Activated CD4-positive, alpha-beta T cell treated with anti-CD3 and anti-CD28 coated beads for 36 hours (primary cell): ENCODE measurements at regions not wholly inside any gene's neighbourhood (a gene's known extent, or its start where the extent isn't known, plus 50 kb on each side); places are given as distances from the start of the nearest gene placed in this dataset.

Experiments used
- ATAC-seq: fragments of 200-7000 bp; cut with Tn5 transposase; one replicate; pipeline ENCODE4 v1.10.0; 2021; ENCODE audit warnings: mild to moderate bottlenecking, moderate library complexity
- CTCF ChIA-PET: fragments of 350-600 bp; sonication (Branson Sonifier 250); formaldehyde crosslinking; loops from one replicate; lab custom pipeline; 2021; ENCODE audit warnings: antibody characterized with exemption; lab: Charles Lee
- POLR2A ChIA-PET: fragments of 350-600 bp; sonication (Branson Sonifier 250); formaldehyde crosslinking; loops from one replicate; lab custom pipeline; 2021; ENCODE audit warnings: antibody characterized with exemption, inconsistent platforms; lab: Charles Lee
- DNase-seq: peaks from one replicate; pipeline ENCODE4 v3.0.0-alpha.2; 2020
- H3K27ac Mint-ChIP-seq: one replicate; pipeline ENCODE4 v1.8.0; 2021; ENCODE audit warnings: mixed read lengths
- H3K27me3 Mint-ChIP-seq: one replicate; pipeline ENCODE4 v1.8.0; 2021; ENCODE audit warnings: mixed read lengths
- H3K36me3 Mint-ChIP-seq: one replicate; pipeline ENCODE4 v1.8.0; 2021; ENCODE audit warnings: low read depth, mixed read lengths
- H3K4me1 Mint-ChIP-seq: one replicate; pipeline ENCODE4 v1.8.0; 2021; ENCODE audit warnings: mixed read lengths
- H3K4me3 Mint-ChIP-seq: one replicate; pipeline ENCODE4 v1.8.0; 2021; ENCODE audit warnings: mild to moderate bottlenecking, moderate library complexity, mixed read lengths
- H3K9me3 Mint-ChIP-seq: one replicate; pipeline ENCODE4 v1.8.0; 2021; ENCODE audit warnings: low read depth, mixed read lengths
- intact Hi-C, 2 experiments: fragments of 100-400 bp; cut with DNase I in 1 of 2; cut with micrococcal nuclease in 1 of 2; formaldehyde crosslinking; loops; one replicate each; pipeline versions ENCODE4 v1.14.2 to v1.15.1; 2022 to 2024; cut with DNase I, micrococcal nuclease

GRCh38 chr9:121562301-121562700, 62.7 kb upstream of the GGTA1 start:
- no peak for ATAC-seq
- no peak overlapping the region for H3K4me3 Mint-ChIP-seq
- H3K36me3 Mint-ChIP-seq: no peaks in the 10 kb centered on the region
- intact Hi-C loops: no loop called here
- no peak for DNase-seq
- ChIA-PET POLR2A (no interaction called here), CTCF (interaction anchor here (0.7 kb wide), 1 partner anchor 16 kb away, joined by 3 read pairs; no protein-coding TSS in a partner anchor)
- no peaks in the 10 kb centered on the region for H3K27me3 Mint-ChIP-seq
- peaks cover 5% of the 10 kb centered on the region for H3K4me1 Mint-ChIP-seq
- no peak overlapping the region for H3K27ac Mint-ChIP-seq
- H3K9me3 Mint-ChIP-seq: no peaks in the 10 kb centered on the region

GRCh38 chr9:121563425-121563824, 63.8 kb upstream of the GGTA1 start:
- DNase-seq: no peak
- Mint-ChIP-seq H3K9me3 (no peaks in the 10 kb centered on the region), H3K4me1 (no peaks in the 10 kb centered on the region), H3K27me3 (no peaks in the 10 kb centered on the region), H3K36me3 (no peaks in the 10 kb centered on the region), H3K27ac (no peak overlapping the region), H3K4me3 (no peak overlapping the region)
- CTCF ChIA-PET: interaction anchor here (1.0 kb wide), 1 partner anchor 18 kb away, joined by 4 read pairs; no protein-coding TSS in a partner anchor
- intact Hi-C loops: no loop called here
- no peak for ATAC-seq
- POLR2A ChIA-PET: no interaction called here

- intact Hi-C loops: no loop called here
- CTCF ChIA-PET: interaction anchor here (1.0 kb wide), 1 partner anchor 18 kb away, joined by 4 read pairs; no protein-coding TSS in a partner anchor
- Mint-ChIP-seq H3K36me3 (no peaks in the 10 kb centered on the region), H3K4me3 (no peak overlapping the region), H3K4me1 (no peaks in the 10 kb centered on the region), H3K27ac (no peak overlapping the region), H3K9me3 (no peaks in the 10 kb centered on the region), H3K27me3 (no peaks in the 10 kb centered on the region)
- DNase-seq: no peak
- POLR2A ChIA-PET: no interaction called here
- ATAC-seq: no peak
Measured at GRCh38 chr9:121563881-121564460, 64.3 kb upstream of the GGTA1 start.

GRCh38 chr9:121564504-121565260, 65.0 kb upstream of the GGTA1 start:
- ChIA-PET POLR2A (no interaction called here), CTCF (interaction anchor here (1.0 kb wide), 1 partner anchor 19 kb away, joined by 4 read pairs; no protein-coding TSS in a partner anchor)
- ATAC-seq: no peak
- no peak for DNase-seq
- Mint-ChIP-seq H3K27ac (no peak overlapping the region), H3K9me3 (no peaks in the 10 kb centered on the region), H3K4me1 (no peaks in the 10 kb centered on the region), H3K27me3 (no peaks in the 10 kb centered on the region), H3K36me3 (no peaks in the 10 kb centered on the region), H3K4me3 (no peak overlapping the region)
- intact Hi-C loops: no loop called here

- no peak for DNase-seq
- Mint-ChIP-seq H3K4me1 (no peaks in the 10 kb centered on the region), H3K9me3 (no peaks in the 10 kb centered on the region), H3K4me3 (no peak overlapping the region), H3K36me3 (no peaks in the 10 kb centered on the region), H3K27me3 (no peaks in the 10 kb centered on the region), H3K27ac (no peak overlapping the region)
- POLR2A ChIA-PET: no interaction called here
- no peak for ATAC-seq
- intact Hi-C loops: no loop called here
- CTCF ChIA-PET: no interaction called here
Measured at GRCh38 chr9:121566481-121567465, 67.1 kb upstream of the GGTA1 start.

- no peak for ATAC-seq
- no peak for DNase-seq
- ChIA-PET CTCF (interaction anchor here (0.6 kb wide), 1 partner anchor 39 kb away, joined by 3 read pairs; no protein-coding TSS in a partner anchor), POLR2A (no interaction called here)
- Mint-ChIP-seq H3K27ac (no peak overlapping the region), H3K4me1 (no peaks in the 10 kb centered on the region), H3K4me3 (no peak overlapping the region), H3K27me3 (no peaks in the 10 kb centered on the region), H3K9me3 (no peaks in the 10 kb centered on the region), H3K36me3 (no peaks in the 10 kb centered on the region)
- intact Hi-C loops: no loop called here
Measured at GRCh38 chr9:121567500-121568342, 68.1 kb upstream of the GGTA1 start.

- DNase-seq: no peak
- intact Hi-C loops: no loop called here
- no peak overlapping the region for H3K27ac Mint-ChIP-seq
- no peaks in the 10 kb centered on the region for H3K4me1 Mint-ChIP-seq
- no peaks in the 10 kb centered on the region for H3K9me3 Mint-ChIP-seq
- ATAC-seq: no peak
- H3K36me3 Mint-ChIP-seq: no peaks in the 10 kb centered on the region
- CTCF ChIA-PET: interaction anchor here (0.6 to 1.3 kb wide), 2 partner anchors 12 to 40 kb away, joined by 3 to 7 read pairs; no protein-coding TSS in a partner anchor
- no peak overlapping the region for H3K4me3 Mint-ChIP-seq
- H3K27me3 Mint-ChIP-seq: no peaks in the 10 kb centered on the region
- POLR2A ChIA-PET: no interaction called here
Measured at GRCh38 chr9:121568343-121569265, 69.0 kb upstream of the GGTA1 start.

GRCh38 chr9:121569266-121569648, 69.6 kb upstream of the GGTA1 start:
- intact Hi-C loops: no loop called here
- ChIA-PET CTCF (interaction anchor here (0.7 to 1.3 kb wide), 2 partner anchors 13 to 300 kb away, joined by 3 to 7 read pairs; no protein-coding TSS in a partner anchor), POLR2A (no interaction called here)
- ATAC-seq (no peak), DNase-seq (no peak)
- H3K27me3 Mint-ChIP-seq: no peaks in the 10 kb centered on the region
- H3K9me3 Mint-ChIP-seq: no peaks in the 10 kb centered on the region
- H3K36me3 Mint-ChIP-seq: no peaks in the 10 kb centered on the region
- H3K4me1 Mint-ChIP-seq: no peaks in the 10 kb centered on the region
- no peak overlapping the region for H3K4me3 Mint-ChIP-seq
- no peak overlapping the region for H3K27ac Mint-ChIP-seq

- Mint-ChIP-seq H3K36me3 (no peaks in the 10 kb centered on the region), H3K4me1 (no peaks in the 10 kb centered on the region), H3K9me3 (no peaks in the 10 kb centered on the region), H3K27me3 (no peaks in the 10 kb centered on the region), H3K27ac (no peak overlapping the region), H3K4me3 (no peak overlapping the region)
- ATAC-seq: no peak
- ChIA-PET CTCF (interaction anchor here (0.7 kb wide), 1 partner anchor 622 kb away, joined by 3 read pairs; no protein-coding TSS in a partner anchor), POLR2A (no interaction called here)
- no peak for DNase-seq
- intact Hi-C loops: no loop called here
Measured at GRCh38 chr9:121572581-121572980, 72.9 kb upstream of the GGTA1 start.
